CD1c-positive myeloid dendritic cell (primary cell): ENCODE measurements at regions not wholly inside any gene's neighbourhood (a gene's known extent, or its start where the extent isn't known, plus 50 kb on each side); places are given as distances from the start of the nearest gene placed in this dataset.
"Not testable (repeated sequence)": the region's sequence is repeated elsewhere in the genome, so short reads cannot be mapped to it uniquely, and the experiment has no call there.

Experiments
- DNase-seq: peaks from one replicate; pipeline ENCODE4 v3.0.0-alpha.2; 2016; ENCODE audit errors: extremely low spot score

DNA sequence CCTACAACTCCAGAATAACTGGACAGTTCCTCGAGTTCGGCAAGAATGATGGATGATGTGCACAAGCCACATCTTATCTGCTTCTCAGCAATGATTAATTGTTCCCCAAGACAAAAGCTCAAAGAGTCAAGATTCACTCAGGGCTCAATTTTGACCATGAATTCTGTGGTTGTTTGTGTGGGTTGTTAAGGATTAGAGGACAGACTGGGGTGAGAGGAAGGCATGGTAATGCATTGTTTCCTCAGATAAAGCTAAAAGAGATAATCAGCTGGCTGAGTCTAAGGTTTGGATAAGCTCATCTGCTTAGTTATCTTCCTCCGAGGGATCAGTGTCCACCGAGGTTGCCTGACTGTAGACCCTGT, 161.0 kb downstream of the CPEB2 start:
- no peak for DNase-seq

DNA sequence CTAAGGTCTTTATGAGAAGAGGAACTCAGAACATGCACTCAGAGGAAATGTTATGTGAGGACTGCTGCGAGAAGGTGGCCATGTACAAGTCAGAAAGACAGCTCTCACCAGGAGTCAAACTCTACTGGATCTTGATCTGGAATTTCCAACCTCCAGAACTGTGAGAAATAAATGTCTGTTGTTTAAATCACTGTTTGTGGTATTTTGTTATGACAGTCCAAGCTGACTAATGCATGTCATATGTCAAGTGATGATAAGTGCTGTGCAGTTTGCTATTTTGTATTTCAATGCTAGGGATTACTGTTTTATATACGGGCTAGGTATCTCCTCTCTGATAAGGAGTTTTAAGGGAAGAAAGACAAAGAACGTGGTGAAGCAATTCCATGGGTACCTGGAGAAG, 162.3 kb downstream of the CPEB2 start:
- DNase-seq = no peak

DNA sequence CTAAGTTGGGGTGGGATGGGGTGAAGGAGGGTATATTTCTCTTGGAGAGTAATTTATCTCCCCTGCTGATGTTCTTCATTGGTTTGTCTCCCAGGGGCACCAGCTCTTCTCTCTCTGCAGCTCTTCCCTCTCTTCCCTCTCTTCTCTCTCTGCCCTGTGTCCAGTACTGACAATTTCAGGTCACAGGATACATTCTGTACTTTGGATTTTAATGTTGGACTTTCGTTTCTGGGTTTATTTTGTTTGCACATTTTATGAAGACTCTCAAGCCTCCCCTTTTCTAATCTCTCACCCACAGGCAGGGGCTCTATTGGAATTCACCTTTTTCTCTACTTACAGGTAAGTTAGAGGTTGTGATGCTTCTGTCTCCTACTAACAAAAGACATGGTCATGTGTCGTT, 165.5 kb downstream of the CPEB2 start:
- no peak for DNase-seq

DNA sequence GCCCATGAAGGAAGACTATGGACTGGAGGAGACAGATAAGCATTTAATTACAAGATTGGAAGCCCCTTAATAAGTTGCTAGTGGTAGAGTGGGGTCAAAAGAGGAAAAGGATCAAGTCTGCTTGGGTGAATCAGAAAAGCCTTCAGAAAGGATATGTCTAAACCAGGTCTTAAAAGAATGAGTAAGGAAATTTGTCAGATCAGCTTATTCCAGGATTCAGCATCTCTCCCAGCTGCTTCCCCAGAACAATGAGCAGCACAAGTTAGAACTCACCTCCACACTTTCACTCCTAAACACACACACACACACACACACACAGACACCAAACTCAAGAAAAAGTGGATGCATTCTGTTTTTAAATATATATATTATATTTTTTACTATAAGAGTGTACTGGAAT, 166.5 kb downstream of the CPEB2 start:
- DNase-seq = no peak

DNA sequence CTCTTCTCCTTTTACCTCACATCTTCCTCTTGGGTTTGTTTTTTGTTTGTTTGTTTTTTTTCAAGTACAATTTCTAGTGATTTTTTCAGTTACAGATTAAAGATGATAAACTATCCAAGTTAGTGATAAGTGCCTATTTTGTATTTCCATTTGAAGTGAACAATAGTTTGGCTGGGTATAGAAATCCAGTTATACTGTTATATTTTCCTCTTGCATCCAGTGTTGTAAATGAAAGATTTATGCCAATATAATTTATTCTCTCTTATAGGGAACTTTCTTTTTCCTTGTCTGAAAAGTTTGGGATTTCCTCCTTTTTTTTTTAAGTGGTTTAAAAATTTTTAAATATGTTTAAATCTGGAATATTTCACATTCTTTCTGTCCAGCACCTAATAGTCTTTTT, 169.4 kb downstream of the CPEB2 start:
- DNase-seq = no peak

DNA sequence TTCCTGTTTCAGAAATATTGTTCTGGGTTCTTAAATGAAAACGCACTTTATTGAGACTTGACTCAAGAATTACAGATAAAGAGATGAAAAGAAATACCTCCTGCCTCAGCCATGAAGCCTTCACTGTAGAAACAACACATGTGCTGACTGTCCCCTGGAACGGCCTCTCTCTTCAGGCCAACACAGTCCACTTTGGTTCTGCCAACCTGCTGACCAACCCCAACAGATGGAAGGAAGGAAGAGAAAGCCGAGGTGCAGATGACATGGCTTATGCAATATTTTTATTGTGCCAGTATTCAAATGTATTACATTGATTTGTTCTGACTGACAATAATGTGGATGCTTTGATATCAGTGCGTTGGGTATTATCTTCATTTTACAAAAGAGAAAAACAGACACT, 171.0 kb downstream of the CPEB2 start:
- DNase-seq = no peak

DNA sequence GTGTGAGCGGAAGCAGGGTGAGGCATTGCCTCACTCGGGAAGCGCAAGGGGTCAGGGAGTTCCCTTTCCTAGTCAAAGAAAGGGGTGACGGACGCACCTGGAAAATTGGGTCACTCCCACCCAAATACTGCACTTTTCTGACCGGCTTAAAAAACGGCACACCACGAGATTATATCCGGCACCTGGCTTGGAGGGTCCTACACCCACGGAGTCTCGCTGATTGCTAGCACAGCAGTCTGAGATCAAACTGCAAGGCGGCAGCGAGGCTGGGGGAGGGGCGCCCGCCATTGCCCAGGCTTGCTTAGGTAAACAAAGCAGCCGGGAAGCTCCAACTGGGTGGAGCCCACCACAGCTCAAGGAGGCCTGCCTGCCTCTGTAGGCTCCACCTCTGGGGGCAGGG, 171.9 kb downstream of the CPEB2 start:
- not testable (repeated sequence) for DNase-seq

DNA sequence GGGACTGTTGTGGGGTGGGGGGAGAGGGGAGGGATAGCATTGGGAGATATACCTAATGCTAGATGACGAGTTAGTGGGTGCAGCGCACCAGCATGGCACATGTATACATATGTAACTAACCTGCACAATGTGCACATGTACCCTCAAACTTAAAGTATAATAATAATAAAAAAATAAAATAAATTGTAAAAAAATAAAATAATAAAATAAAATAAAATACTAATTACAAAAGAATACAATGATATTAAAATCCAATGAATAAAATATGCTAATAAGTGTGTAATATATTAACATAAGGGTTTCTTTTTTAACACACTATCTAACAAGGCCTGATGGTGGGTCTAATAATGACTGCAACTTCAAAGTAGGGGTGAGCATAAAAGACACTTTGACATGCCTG, 177.6 kb downstream of the CPEB2 start:
- DNase-seq = not testable (repeated sequence)

DNA sequence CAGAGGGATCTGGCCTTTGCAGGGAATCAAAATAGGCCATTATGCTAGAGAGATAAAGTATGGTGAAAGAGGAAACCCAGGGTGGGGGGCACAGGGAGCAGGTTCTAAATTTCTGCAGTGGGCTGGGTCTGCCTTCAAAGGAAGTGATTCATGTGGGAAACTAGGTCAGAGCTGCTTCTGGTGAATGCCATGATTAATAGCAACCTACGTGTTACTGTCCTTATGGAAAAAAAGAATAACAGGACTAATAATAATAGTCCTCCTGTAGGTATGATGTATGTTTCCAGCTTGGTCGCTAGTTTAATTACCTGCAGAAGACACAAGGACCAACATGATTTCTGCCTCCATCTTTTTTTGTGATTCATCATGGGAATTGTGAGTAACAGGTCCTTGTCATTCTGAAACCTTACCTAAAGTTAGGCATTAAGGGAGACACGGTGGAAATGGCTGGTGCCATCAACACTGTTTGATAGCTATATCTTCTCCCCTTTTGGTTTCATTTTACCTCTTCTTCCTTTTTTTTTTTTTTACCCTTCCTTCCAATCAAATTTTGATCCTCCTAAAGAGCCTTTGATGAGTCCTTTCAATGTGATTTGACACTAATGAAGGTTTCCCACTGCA, 180.4 kb downstream of the CPEB2 start:
- no peak for DNase-seq

DNA sequence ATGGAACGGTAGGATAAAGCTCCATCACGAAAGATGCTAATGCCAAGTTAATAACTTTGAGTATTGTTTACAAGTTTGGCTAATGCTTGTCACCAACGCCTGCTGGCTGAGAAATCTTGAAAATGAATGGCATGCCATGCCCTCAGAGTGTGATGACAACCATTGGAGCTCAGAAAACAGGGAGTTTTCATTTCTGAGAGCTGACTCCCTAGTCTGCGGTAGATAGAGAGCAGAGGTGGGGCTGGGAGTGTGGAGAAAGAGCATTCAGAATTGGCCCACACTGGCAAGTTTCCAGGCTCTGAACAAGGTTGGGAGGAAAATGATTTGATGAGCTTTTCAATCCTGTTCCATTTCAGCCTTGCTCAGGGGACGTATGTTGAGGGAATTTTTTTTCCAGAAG, 183.9 kb downstream of the CPEB2 start:
- no peak for DNase-seq

DNA sequence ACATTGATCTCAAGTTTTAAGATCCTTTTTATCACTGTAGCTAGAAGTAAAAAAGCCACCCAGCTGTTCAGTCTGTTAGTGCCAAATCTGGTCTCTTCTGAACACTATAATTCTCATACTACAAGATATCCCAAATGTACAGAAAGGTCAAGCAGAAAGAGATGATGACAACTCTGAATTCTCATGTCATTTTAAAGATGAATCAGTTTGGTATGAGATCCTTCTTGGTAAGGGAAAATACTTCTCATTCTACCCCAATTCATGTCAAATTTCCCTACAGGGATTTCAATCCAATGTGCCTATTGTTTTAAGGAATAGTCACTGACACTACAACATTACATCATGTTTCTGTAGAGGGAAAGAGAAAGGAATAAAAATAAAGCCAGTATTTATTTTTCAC, 184.5 kb downstream of the CPEB2 start:
- no peak for DNase-seq

DNA sequence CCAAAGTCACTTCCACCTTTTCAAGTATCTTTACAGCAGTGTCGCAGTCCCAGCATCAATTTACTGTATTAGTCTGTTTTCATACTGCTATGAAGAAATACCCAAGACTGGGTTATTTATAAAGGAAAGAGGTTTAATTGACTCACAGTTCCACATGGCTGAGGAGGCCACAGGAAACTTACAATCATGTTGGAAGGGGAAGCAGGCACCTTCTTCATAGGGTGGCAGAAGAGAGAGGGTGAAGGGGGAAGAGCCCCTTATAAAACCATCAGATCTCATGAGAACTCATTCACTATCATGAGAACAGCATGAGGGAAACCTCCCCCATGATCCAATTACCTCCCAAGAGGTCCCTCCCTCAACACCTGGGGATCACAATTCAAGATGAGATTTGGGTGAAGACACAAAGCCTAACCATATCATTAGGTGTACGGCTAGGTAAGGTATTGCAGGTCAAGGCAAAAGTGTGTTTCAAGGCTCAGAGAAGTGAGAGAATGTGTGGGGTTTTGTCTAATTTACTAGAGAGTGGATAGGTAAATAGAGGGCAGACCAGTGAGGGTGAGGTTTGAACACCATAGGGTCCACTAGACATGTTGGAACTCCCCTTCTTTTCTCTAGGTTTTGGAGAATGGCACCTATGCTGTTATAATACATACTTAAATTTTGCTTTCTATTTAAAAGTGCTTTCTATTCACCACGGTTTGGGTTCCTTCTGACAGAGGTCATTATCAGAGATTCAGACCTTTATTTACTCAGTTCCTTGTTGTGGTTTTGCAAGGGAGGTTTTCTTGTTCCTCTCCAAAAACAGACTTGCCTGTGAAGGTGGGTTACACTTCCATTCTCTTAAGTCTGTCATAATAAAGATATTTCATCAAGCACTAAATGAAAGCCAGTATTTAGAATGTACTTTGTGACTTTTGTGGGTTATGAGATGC, 186.6 kb downstream of the CPEB2 start:
- DNase-seq = peak; percentile 27

DNA sequence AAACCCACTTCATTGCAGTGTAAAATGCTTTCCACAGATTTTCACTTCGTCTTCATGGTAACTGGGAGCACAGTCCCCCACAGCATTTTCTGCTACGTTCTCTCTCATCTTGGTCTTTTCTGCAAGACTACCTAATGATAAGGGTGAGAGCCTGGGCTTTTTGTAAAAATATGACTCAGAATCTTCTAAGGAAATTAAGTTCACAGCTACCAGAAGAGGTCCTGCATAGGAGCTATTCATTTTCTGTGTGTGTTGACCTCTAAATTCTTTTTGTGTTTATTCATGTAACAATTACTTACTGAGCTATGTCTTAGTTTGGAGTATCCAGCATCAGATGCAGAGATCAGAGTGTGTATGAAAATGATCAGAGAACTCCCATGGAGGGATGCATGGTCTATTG, 192.2 kb downstream of the CPEB2 start:
- no peak for DNase-seq

DNA sequence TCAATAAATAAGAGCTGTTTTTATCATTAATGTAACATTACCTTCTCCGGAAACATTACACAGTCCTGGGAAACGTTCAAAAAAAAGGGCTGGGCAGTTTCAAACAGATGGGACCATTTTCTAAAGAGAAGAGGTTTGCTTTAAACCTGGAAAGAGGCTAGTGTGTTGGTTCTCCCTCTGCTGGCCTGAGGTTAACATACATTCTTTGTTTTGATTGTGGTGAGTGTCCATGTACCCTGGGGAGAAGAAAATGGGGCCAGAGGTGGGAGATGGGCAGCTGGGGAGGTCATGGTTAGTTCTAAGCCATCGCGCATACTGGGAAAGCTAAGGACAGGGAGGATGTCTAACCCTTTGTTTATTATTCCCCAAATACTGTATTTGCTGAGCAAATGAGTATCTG, 194.7 kb downstream of the CPEB2 start:
- no peak for DNase-seq

DNA sequence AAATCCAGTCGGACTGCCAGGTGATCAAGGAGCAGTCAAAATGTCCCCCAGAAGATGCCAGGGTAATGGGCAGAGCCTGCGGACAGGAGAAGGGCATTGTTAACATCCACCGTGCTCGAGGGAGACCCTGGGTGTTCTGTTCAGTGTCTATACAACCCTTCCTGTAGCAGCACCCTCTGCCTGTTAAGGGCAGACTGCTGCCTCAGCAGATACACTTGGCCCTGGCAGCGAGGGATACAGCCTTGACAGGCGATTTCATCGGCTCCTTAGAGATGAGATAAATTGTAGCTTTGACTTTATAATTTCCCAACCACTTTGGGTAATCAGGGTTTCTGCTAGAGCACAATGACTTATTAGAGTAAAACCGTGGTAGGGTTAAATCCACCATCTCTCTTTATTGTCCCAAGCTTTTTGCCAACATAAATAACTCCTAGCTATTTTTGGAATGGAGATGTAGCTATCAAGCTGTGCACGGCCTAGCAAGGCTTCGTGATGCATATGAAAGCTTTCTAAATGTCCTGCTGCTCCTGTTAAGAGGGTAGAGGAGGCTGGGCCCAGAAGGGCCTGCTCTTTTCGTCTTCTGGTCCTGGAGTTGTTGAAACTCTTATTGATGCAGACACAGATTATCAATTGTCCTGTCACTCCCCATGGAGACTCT, 195.9 kb downstream of the CPEB2 start:
- no peak for DNase-seq

DNA sequence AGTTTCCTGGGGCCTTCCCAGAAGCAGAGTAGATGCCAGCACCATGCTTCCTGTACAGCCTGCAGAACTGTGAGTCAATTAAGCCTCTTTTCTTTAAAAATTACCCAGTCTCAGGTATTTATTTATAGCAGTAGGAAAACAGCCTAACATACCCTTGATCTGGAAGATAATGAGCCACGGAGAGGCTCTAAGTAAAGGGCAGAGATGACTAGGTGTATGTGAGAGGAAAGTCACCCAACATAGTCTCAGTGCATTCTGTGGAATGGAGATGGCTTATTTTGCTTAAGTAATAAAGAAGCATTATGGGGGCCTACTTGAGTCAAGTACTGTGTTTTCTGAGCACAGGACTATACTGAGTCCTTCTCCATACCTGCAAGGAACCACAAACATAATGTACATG, 199.5 kb downstream of the CPEB2 start:
- DNase-seq = no peak

DNA sequence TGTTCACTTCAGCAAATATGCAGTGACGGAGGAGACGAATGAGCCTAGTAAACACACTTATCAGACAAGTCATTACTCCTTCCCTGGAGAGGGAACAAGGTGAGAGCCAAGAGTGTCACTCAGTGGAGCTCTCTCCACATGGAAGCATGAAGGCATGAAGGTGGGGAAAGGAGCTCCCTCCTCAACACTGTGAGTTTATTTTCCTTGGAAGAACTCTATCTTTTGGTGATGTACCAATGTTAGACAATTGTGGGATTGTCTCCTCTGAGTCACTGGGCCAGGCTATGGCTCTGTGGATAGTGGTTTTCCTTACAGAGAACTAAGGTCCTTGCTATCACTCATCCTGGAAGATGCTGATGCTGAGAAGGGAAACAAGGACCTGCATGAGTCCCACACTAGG, 200.2 kb downstream of the CPEB2 start:
- no peak for DNase-seq

DNA sequence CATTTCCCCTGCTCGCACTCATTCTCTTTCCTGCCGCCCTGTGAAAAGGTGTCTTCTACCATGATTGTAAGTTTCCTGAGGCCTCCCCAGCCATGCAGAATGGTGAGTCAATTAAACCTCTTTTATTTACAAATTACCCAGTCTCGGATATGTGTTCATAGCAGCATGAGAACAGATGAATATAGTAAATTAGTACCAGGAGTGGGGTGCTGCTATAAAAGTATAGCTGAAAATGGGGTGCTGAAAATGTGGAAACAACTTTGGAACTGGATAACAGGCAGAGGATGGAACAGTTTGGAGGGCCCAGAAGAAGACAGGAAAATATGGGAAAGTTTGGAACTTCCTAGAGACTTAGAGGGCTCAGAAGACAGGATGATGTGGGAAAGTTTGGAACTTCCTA, 204.2 kb downstream of the CPEB2 start:
- DNase-seq = not testable (repeated sequence)

DNA sequence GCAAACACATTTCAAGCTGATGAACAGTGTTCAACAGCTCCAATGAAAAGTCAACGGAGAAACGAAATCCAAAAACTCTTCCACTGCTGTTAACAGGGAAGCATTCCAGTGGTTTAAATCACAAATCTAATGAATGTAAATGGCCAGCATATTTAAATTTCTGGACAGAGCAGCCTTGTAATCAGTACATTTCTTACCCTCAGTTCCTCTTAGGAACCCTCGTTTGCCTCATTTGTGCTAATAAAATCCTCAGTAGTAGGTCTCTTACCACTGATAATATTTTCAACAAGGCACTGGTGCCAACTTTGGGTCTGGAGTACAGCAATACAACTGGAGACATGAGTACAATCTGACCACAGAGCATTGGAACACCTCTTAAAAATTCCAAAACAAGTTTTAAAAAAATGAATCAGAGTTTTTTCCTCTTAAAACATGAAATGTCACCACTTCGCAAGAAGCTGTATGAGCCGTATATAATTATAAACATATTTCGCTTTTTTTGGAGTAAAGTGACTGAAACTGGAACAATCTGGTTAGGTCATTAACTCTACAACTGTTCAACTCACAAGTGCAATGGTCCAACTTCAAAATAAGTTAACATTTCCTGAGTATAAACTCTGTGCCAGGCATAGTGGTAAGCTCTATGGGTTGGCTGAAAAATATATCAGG, 211.2 kb downstream of the CPEB2 start:
- DNase-seq = no peak

DNA sequence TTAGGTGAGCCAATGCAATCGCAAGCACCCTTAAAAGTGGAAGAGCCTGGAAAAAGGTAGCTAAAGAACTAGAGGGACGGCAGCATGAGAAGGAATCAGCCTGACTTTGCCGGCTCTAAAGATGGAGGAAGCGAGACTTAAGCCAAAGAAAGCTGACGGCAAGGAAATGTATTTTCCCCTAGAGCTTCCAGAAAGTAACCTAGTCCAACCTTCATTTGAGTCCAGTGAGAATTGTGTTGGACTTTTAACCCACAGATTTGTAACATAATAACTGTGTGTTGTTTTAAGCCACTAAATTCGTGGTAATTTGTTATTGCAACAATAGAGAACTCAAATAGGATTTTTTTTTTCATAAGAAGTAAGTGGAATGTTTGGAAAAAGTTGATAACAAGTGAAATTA, 212.7 kb upstream of the C1QTNF7 start:
- no peak for DNase-seq

DNA sequence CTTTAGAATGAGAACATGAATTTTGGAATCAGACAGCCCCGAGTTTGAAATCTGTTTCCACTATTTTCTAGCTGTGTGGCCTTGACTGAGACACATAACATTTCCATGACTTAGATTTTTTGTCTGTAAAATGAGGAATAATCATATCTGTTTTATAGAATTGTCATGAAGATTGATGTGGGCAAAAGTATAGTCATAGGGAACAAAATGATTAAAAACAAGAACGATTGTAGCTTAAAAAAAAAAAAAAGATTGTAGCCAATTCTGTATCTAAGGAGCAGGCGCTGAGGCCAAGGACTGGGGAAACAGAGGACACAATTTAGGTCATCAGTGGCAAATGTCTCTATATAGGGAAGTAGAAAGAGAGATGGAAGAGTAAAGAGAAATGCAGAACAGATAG, 201.6 kb upstream of the C1QTNF7 start:
- DNase-seq = no peak
